Esophagus squamous epithelium (tissue), 5 donors: ENCODE measurements at regions not wholly inside any gene's neighbourhood (a gene's known extent, or its start where the extent isn't known, plus 50 kb on each side); places are given as distances from the start of the nearest gene placed in this dataset.
"Not testable (repeated sequence)": the region's sequence is repeated elsewhere in the genome, so short reads cannot be mapped to it uniquely, and the experiment has no call there.

Experiments
- DNase-seq: peaks from one replicate; lab custom pipeline; 2025; lab: John Stamatoyannopoulos, UW
- H3K27ac ChIP-seq, 4 donors: fragments of 200-600 bp; sonication (generic); one replicate each; pipeline ENCODE4 v1.5.1; 2016 to 2019; ENCODE audit warnings: mild to moderate bottlenecking in 1 of 4
- H3K27me3 ChIP-seq, 4 donors: fragments of 200-600 bp; sonication (generic); 1 replicate in 3 of 4; 2 replicates in 1 of 4; pipeline versions ENCODE4 v1.5.1 to v1.6.0; 2017 to 2021; ENCODE audit warnings: antibody characterized with exemption in 1 of 4
- H3K36me3 ChIP-seq, 3 donors: fragments of 200-600 bp; sonication (generic); one replicate each; pipeline ENCODE4 v1.5.1; 2016 to 2019
- H3K4me1 ChIP-seq, 3 donors: fragments of 200-600 bp; sonication (generic); one replicate each; pipeline ENCODE4 v1.5.1; 2017 to 2019
- H3K4me3 ChIP-seq, 4 donors: fragments of 200-600 bp; sonication (generic); 1 replicate in 3 of 4; 2 replicates in 1 of 4; pipeline ENCODE4 v1.5.1; 2016 to 2019; ENCODE audit warnings: mild to moderate bottlenecking in 2 of 4, moderate library complexity in 1 of 4
- H3K9me3 ChIP-seq, 3 donors: fragments of 200-600 bp; sonication (generic); one replicate each; pipeline ENCODE4 v1.5.1; 2016 to 2019
- POLR2A ChIP-seq, 4 donors: fragments of 450-650 bp; IDR thresholded peaks; one replicate each; pipeline ENCODE4 v1.6.1; 2017; ENCODE audit warnings: antibody characterized with exemption in 4 of 4, mild to moderate bottlenecking in 4 of 4, moderate library complexity in 3 of 4
- WGBS, 2 donors: methylation state at CpG; one replicate each; pipeline ENCODE4 v1.1.5; 2018; 5-methylcytosine and 5-hydroxymethylcytosine counted together
- intact Hi-C: fragments of 100-400 bp; cut with DNase I; formaldehyde crosslinking; loops from one replicate; pipeline ENCODE4 v1.15.0; 2022
- TF ChIP-seq, protein P1 (sequence below), 6 experiments: fragments of 450-650 bp in 4 of 6; fragments of 200-600 bp in 2 of 6; sonication (generic) in 2 of 6; IDR thresholded peaks; one replicate each; pipeline ENCODE4 v1.5.1; 2016 to 2019; ENCODE audit warnings: antibody characterized with exemption in 6 of 6, mild to moderate bottlenecking in 4 of 6, moderate library complexity in 4 of 6
- donor health status: DM: yes; HTN: yes; CAD: no.

DNA sequence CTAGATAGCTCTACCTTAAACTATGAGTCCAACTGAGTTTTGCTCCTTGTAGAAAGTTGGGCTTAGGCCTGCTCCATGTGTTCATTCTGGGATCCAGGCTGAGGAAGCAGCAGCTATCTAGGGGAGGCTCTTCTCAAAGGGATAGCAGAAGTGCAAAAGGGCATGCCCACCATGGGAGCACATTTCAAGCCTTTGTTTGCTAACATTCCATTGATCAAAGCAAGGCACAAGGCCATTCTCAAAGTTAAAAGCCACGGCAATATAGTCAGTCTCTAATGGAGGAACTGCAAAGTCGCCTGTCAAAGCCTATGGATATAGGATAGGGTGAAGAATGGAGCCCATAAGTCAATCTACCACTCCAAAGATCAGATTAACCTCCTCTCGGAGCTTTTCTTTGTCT, 488.1 kb upstream of the ARX start:
- Histone ChIP-seq H3K4me1 (no peaks in the 10 kb centered on the region), H3K9me3 (no peaks in the 10 kb centered on the region), H3K27me3 (no peaks in the 10 kb centered on the region), H3K27ac (no peak overlapping the region), H3K36me3 (no peaks in the 10 kb centered on the region), H3K4me3 (no peak overlapping the region)
- intact Hi-C loops = no loop called here
- DNase-seq = no peak
- WGBS, 2 donors = 13 to 35% methylated on average over 3 of the region's 3 CpGs
- TF ChIP-seq POLR2A (IDR thresholded peaks at IDR 0.05) = no peak
- TF ChIP-seq, protein P1, sequence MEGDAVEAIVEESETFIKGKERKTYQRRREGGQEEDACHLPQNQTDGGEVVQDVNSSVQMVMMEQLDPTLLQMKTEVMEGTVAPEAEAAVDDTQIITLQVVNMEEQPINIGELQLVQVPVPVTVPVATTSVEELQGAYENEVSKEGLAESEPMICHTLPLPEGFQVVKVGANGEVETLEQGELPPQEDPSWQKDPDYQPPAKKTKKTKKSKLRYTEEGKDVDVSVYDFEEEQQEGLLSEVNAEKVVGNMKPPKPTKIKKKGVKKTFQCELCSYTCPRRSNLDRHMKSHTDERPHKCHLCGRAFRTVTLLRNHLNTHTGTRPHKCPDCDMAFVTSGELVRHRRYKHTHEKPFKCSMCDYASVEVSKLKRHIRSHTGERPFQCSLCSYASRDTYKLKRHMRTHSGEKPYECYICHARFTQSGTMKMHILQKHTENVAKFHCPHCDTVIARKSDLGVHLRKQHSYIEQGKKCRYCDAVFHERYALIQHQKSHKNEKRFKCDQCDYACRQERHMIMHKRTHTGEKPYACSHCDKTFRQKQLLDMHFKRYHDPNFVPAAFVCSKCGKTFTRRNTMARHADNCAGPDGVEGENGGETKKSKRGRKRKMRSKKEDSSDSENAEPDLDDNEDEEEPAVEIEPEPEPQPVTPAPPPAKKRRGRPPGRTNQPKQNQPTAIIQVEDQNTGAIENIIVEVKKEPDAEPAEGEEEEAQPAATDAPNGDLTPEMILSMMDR (IDR thresholded peaks at IDR 0.05) = no peak

DNA sequence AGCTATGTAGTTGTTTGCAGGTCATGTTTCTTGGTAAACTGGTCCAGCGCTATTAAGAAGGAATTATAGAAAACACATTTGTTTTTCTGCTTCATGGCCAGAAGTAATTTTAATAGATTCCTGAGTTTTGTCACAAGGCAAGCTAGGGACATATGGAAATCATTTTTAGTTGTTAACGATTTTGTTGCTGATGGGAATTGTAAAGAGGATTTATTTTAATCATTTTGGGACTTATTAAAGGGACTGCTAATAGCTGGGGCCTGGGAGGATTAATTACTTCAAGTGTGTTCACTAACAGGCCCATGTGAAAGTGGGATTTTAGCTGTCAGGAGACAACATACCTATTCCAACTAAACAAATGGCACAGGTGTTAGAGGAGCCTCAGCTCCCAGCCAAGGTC, 492.0 kb upstream of the ARX start:
- TF ChIP-seq, protein P1 (IDR thresholded peaks at IDR 0.05) = no peak
- TF ChIP-seq POLR2A (IDR thresholded peaks at IDR 0.05) = no peak

DNA sequence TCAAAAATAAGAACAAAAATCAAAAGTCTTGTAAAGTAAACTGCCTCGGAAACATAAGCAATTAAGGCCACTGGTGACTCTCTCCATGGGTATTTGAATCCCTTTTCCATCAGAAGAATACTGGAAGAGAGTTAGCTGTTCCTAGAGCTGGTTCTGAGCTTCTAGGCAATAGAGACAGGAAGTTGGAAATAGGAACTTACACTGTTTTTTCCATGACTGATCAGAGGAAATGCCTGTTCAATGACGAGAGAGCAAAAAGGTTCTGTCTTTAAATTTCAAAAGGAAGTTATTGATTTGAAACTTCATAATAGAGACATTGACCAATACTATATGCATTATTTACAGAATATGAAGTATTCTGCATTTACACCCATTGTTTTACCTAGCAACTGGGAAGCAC, 503.5 kb upstream of the ARX start:
- TF ChIP-seq POLR2A (IDR thresholded peaks at IDR 0.05) = no peak
- TF ChIP-seq, protein P1 (IDR thresholded peaks at IDR 0.05) = no peak
- no peaks in the 10 kb centered on the region for H3K27me3 ChIP-seq
- no peak overlapping the region for H3K4me3 ChIP-seq
- no peaks in the 10 kb centered on the region for H3K36me3 ChIP-seq
- 76% methylated on average over 2 of the region's 2 CpGs for WGBS, 2 donors
- no peak overlapping the region for H3K27ac ChIP-seq
- no peaks in the 10 kb centered on the region for H3K9me3 ChIP-seq
- intact Hi-C loops = no loop called here
- H3K4me1 ChIP-seq = no peaks in the 10 kb centered on the region
- DNase-seq = no peak

More for the DNA sequence above, 492.0 kb upstream of the ARX start:
- Histone ChIP-seq H3K36me3 (no peaks in the 10 kb centered on the region), H3K4me1 (no peaks in the 10 kb centered on the region), H3K4me3 (no peak overlapping the region), H3K27ac (no peak overlapping the region), H3K27me3 (no peaks in the 10 kb centered on the region), H3K9me3 (no peaks in the 10 kb centered on the region)
- WGBS, 2 donors = 72% methylated on average over 2 of the region's 2 CpGs
- intact Hi-C loops = no loop called here
- no peak for DNase-seq

DNA sequence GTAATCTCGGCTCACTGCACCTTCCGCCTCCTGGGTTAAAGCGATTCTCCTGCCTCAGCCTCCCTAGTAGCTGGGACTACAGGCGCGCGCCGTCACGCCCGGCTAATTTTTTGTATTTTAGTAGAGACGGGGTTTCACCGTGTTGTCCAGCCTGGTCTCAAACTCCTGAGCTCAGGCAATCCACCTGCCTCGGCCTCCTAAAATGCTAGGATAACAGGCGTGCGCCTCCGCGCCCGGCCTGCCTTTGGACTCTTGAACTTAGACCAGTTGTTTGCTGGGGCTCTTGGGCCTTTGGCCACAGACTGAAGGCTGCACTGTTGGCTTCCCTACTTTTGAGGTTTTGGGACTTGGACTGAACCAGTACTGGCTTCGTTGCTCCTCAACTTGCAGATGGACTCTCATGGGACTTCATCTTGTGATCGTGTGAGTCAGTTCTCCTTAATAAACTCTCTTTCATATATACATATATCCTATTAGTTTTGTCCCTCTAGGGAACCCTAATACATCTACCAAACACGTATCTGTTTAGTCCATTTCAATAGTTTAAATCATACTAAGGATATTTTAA, 506.8 kb upstream of the ARX start:
- intact Hi-C loops, H3K36me3 ChIP-seq, DNase-seq, H3K27me3 ChIP-seq, H3K4me3 ChIP-seq, H3K27ac ChIP-seq, H3K4me1 ChIP-seq, H3K9me3 ChIP-seq: not testable (repeated sequence)
- WGBS, 2 donors = 43 to 85% methylated on average over 1 to 14 of the region's 20 CpGs

DNA sequence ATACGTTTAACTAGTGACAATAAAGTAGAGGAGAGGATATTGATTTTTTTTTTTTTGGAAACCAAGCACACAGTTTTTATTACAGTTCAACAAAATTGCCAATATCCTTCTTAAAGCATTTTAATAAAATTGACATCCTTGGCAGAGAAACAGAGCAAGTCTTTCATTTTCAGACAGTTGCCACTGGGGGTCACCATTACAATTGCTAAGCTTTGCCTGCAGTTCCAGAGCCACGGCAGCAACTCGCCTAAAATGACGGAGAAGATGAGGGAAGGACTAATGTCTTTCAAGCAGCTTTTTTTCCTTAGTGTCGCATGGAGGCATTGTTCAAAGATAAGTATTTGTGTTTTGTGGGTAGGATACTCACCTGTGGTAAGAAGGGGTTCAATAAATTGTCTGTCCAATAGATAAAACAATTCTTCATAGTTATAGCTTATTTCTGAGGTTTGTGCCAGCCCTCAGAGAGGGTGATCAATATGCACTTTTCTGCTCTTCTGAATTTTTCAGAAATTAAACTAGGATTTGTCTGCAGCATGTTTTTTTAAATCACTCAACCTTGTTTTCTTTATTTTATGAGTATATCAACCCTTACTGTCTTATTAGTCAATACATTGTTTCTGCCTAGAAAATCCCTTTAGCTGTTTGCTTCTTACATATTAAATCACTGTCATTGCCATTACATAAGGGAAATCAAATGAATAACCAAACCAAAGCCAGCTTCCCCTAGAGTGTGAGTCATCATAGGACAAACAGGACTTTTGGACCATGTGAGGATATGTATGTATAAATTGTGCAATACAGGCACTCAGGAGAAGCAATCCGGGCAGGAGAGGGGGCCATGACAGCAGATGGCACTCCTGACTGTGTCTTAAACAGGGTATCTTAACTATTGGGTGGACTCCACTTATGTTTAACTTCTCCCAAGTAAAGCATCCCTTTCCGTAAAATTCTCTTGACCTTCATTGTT, 508.1 kb upstream of the ARX start:
- H3K4me1 ChIP-seq = no peaks in the 10 kb centered on the region
- DNase-seq = no peak
- H3K27me3 ChIP-seq = no peaks in the 10 kb centered on the region
- no peak overlapping the region for H3K27ac ChIP-seq
- 15 to 23% methylated on average over 7 of the region's 7 CpGs for WGBS, 2 donors
- TF ChIP-seq POLR2A (IDR thresholded peaks at IDR 0.05) = no peak
- TF ChIP-seq, protein P1 (IDR thresholded peaks at IDR 0.05) = no peak
- intact Hi-C loops = no loop called here
- no peaks in the 10 kb centered on the region for H3K9me3 ChIP-seq
- H3K4me3 ChIP-seq = no peak overlapping the region
- H3K36me3 ChIP-seq = no peaks in the 10 kb centered on the region
